CD4-positive, alpha-beta T cell treated with Interferon alpha-2 for 1 hour (primary cell): ENCODE measurements at regions not wholly inside any gene's neighbourhood (a gene's known extent, or its start where the extent isn't known, plus 50 kb on each side); places are given as distances from the start of the nearest gene placed in this dataset.
A peak's percentile ranks its signal among the peaks of the same experiment; 100 is the strongest.
"Not testable (repeated sequence)": the region's sequence is repeated elsewhere in the genome, so short reads cannot be mapped to it uniquely, and the experiment has no call there.

ENCODE experiments used
- DNase-seq, 2 donors: peaks; one replicate each; pipeline ENCODE4 v3.0.0-alpha.2; 2020 to 2022

- peak; percentile 66 to 77 for DNase-seq
These were observed 115.4 kb downstream of the LHX2 start for GRCh38 chr9:124126648-124127646.

- DNase-seq: no peak
These were observed 117.1 kb downstream of the LHX2 start for GRCh38 chr9:124128568-124129166.

- no peak for DNase-seq
These were observed 118.9 kb downstream of the LHX2 start for GRCh38 chr9:124130277-124131075.

- not testable (repeated sequence) for DNase-seq
These were observed 120.0 kb downstream of the LHX2 start for GRCh38 chr9:124131518-124131917.

- DNase-seq: no peak
These were observed 121.1 kb downstream of the LHX2 start for GRCh38 chr9:124132671-124133147.

- DNase-seq: peak in 1 of 2 donors; percentile 34
These were observed 122.2 kb downstream of the LHX2 start for GRCh38 chr9:124133727-124134126.

- no peak for DNase-seq
These were observed 123.0 kb downstream of the LHX2 start for GRCh38 chr9:124134526-124134925.

GRCh38 chr9:124135813-124136365, 121.9 kb upstream of the NEK6 start:
- no peak for DNase-seq

- DNase-seq: no peak
These were observed 120.5 kb upstream of the NEK6 start for GRCh38 chr9:124137009-124137943.

- DNase-seq: no peak
These were observed 119.8 kb upstream of the NEK6 start for GRCh38 chr9:124137944-124138335.

GRCh38 chr9:124139001-124139400, 118.7 kb upstream of the NEK6 start:
- DNase-seq: no peak

- peak in 1 of 2 donors; percentile 9 for DNase-seq
These were observed 116.7 kb upstream of the NEK6 start for GRCh38 chr9:124140941-124141568.

GRCh38 chr9:124144561-124145123, 113.1 kb upstream of the NEK6 start:
- DNase-seq: not testable (repeated sequence)

- no peak for DNase-seq
These were observed 111.7 kb upstream of the NEK6 start for GRCh38 chr9:124146031-124146561.

- DNase-seq: no peak
These were observed 107.8 kb upstream of the NEK6 start for GRCh38 chr9:124149992-124150391.

GRCh38 chr9:124163760-124164255, 93.9 kb upstream of the NEK6 start:
- no peak for DNase-seq

GRCh38 chr9:124164811-124165210, 92.9 kb upstream of the NEK6 start:
- DNase-seq: no peak

GRCh38 chr9:124174433-124174832, 83.3 kb upstream of the NEK6 start:
- no peak for DNase-seq

- not testable (repeated sequence) for DNase-seq
These were observed 80.2 kb upstream of the NEK6 start for GRCh38 chr9:124177522-124177921.
